ENCODE measurements at regions not wholly inside any gene's neighbourhood (a gene's known extent, or its start where the extent isn't known, plus 50 kb on each side); places are given as distances from the start of the nearest gene placed in this dataset.

- no peak for DNase-seq
These were observed 444.1 kb downstream of the CBLN4 start for GRCh38 chr20:55561259-55561658.

GRCh38 chr20:55557191-55557590 is 448.1 kb downstream of the CBLN4 start:
- ChIA-PET POLR2A (ENCODE audit: partially characterized antibody) (no interaction called here), CTCF (ENCODE audit: partially characterized antibody) (no interaction called here)
- H3K9me3 Mint-ChIP-seq, result peaks cover 0 to 18% (median 5%) of the 10 kb centered on the region in 8 donors
- no peaks in the 10 kb centered on the region for H3K27me3 Mint-ChIP-seq
- no peak overlapping the region for H3K4me3 Mint-ChIP-seq
- Histone ChIP-seq H3K9me3 (ENCODE audit: control insufficient read depth in 1 of 2, low read length in 2 of 2) (no peaks in the 10 kb centered on the region), H3K27ac (ENCODE audit: low read depth, low read length) (no peak overlapping the region), H3K27me3 (ENCODE audit: insufficient read depth, low read length) (no peaks in the 10 kb centered on the region), H3K4me1 (ENCODE audit: insufficient read depth, low read length) (no peaks in the 10 kb centered on the region), H3K4me3 (ENCODE audit: low read length in 2 of 2) (no peak overlapping the region), H3K36me3 (ENCODE audit: insufficient read depth, low read length) (no peaks in the 10 kb centered on the region)
- H3K36me3 Mint-ChIP-seq, result no peaks in the 10 kb centered on the region
- intact Hi-C loops (cut with micrococcal nuclease), result no loop called here
- no peak overlapping the region for H3K27ac Mint-ChIP-seq
- DNase-seq, result no peak
- no peaks in the 10 kb centered on the region for H3K4me1 Mint-ChIP-seq

More at GRCh38 chr20:55561259-55561658, 444.1 kb downstream of the CBLN4 start:
- H3K27me3 ChIP-seq (ENCODE audit: insufficient read depth, low read length), result no peaks in the 10 kb centered on the region
- Mint-ChIP-seq H3K27ac (no peak overlapping the region), H3K27me3 (no peaks in the 10 kb centered on the region), H3K9me3 (peaks cover 0 to 19% (median 11%) of the 10 kb centered on the region in 8 donors), H3K4me1 (no peaks in the 10 kb centered on the region), H3K36me3 (no peaks in the 10 kb centered on the region), H3K4me3 (no peak overlapping the region)
- CTCF ChIA-PET (ENCODE audit: partially characterized antibody), result no interaction called here
- no peaks in the 10 kb centered on the region for H3K4me1 ChIP-seq (ENCODE audit: insufficient read depth, low read length)
- H3K36me3 ChIP-seq (ENCODE audit: insufficient read depth, low read length), result no peaks in the 10 kb centered on the region
- H3K27ac ChIP-seq (ENCODE audit: low read depth, low read length), result no peak overlapping the region
- H3K9me3 ChIP-seq (ENCODE audit: control insufficient read depth in 1 of 2, low read length in 2 of 2), result no peaks in the 10 kb centered on the region
- intact Hi-C loops (cut with micrococcal nuclease), result no loop called here
- POLR2A ChIA-PET (ENCODE audit: partially characterized antibody), result no interaction called here
- no peak overlapping the region for H3K4me3 ChIP-seq (ENCODE audit: low read length in 2 of 2)

GRCh38 chr20:55555075-55555650 is 450.2 kb downstream of the CBLN4 start:
- Mint-ChIP-seq H3K9me3 (peaks cover 0 to 18% (median 6%) of the 10 kb centered on the region in 8 donors), H3K27me3 (no peaks in the 10 kb centered on the region), H3K4me3 (no peak overlapping the region), H3K36me3 (no peaks in the 10 kb centered on the region), H3K4me1 (no peaks in the 10 kb centered on the region), H3K27ac (no peak overlapping the region)
- ChIA-PET CTCF (ENCODE audit: partially characterized antibody) (no interaction called here), POLR2A (ENCODE audit: partially characterized antibody) (no interaction called here)
- Histone ChIP-seq H3K4me1 (ENCODE audit: insufficient read depth, low read length) (no peaks in the 10 kb centered on the region), H3K4me3 (ENCODE audit: low read length in 2 of 2) (no peak overlapping the region), H3K27ac (ENCODE audit: low read depth, low read length) (no peak overlapping the region), H3K9me3 (ENCODE audit: control insufficient read depth in 1 of 2, low read length in 2 of 2) (no peaks in the 10 kb centered on the region), H3K27me3 (ENCODE audit: insufficient read depth, low read length) (no peaks in the 10 kb centered on the region), H3K36me3 (ENCODE audit: insufficient read depth, low read length) (no peaks in the 10 kb centered on the region)
- DNase-seq, result no peak
- intact Hi-C loops (cut with micrococcal nuclease), result no loop called here

- peaks cover 0 to 7% (median 3%) of the 10 kb centered on the region in 8 donors for H3K9me3 Mint-ChIP-seq
- intact Hi-C loops (cut with micrococcal nuclease), result no loop called here
- Histone ChIP-seq H3K9me3 (ENCODE audit: control insufficient read depth in 1 of 2, low read length in 2 of 2) (no peaks in the 10 kb centered on the region), H3K27ac (ENCODE audit: low read depth, low read length) (no peak overlapping the region), H3K4me3 (ENCODE audit: low read length in 2 of 2) (no peak overlapping the region), H3K4me1 (ENCODE audit: insufficient read depth, low read length) (no peaks in the 10 kb centered on the region), H3K27me3 (ENCODE audit: insufficient read depth, low read length) (no peaks in the 10 kb centered on the region), H3K36me3 (ENCODE audit: insufficient read depth, low read length) (no peaks in the 10 kb centered on the region)
- no peak for DNase-seq
- no peaks in the 10 kb centered on the region for H3K27me3 Mint-ChIP-seq
- POLR2A ChIA-PET (ENCODE audit: partially characterized antibody), result no interaction called here
- no peaks in the 10 kb centered on the region for H3K36me3 Mint-ChIP-seq
- no peak overlapping the region for H3K4me3 Mint-ChIP-seq
- CTCF ChIA-PET (ENCODE audit: partially characterized antibody), result no interaction called here
- no peak overlapping the region for H3K27ac Mint-ChIP-seq
- no peaks in the 10 kb centered on the region for H3K4me1 Mint-ChIP-seq
These were observed 460.7 kb downstream of the CBLN4 start for GRCh38 chr20:55544638-55545037.

GRCh38 chr20:55540486-55540885 is 464.8 kb downstream of the CBLN4 start:
- ChIA-PET POLR2A (ENCODE audit: partially characterized antibody) (no interaction called here), CTCF (ENCODE audit: partially characterized antibody) (no interaction called here)
- no peaks in the 10 kb centered on the region for H3K4me1 ChIP-seq (ENCODE audit: insufficient read depth, low read length)
- no peak overlapping the region for H3K27ac ChIP-seq (ENCODE audit: low read depth, low read length)
- no peaks in the 10 kb centered on the region for H3K9me3 ChIP-seq (ENCODE audit: control insufficient read depth in 1 of 2, low read length in 2 of 2)
- H3K4me3 Mint-ChIP-seq, result no peak overlapping the region
- no peaks in the 10 kb centered on the region for H3K27me3 ChIP-seq (ENCODE audit: insufficient read depth, low read length)
- H3K36me3 ChIP-seq (ENCODE audit: insufficient read depth, low read length), result no peaks in the 10 kb centered on the region
- H3K9me3 Mint-ChIP-seq, result peaks cover 0 to 7% (median 6%) of the 10 kb centered on the region in 8 donors
- intact Hi-C loops (cut with micrococcal nuclease), result no loop called here
- no peaks in the 10 kb centered on the region for H3K4me1 Mint-ChIP-seq
- H3K36me3 Mint-ChIP-seq, result no peaks in the 10 kb centered on the region
- H3K27ac Mint-ChIP-seq, result no peak overlapping the region
- H3K4me3 ChIP-seq (ENCODE audit: low read length in 2 of 2), result no peak overlapping the region
- no peaks in the 10 kb centered on the region for H3K27me3 Mint-ChIP-seq
- DNase-seq, result no peak

- Mint-ChIP-seq H3K36me3 (no peaks in the 10 kb centered on the region), H3K4me1 (no peaks in the 10 kb centered on the region), H3K27me3 (no peaks in the 10 kb centered on the region), H3K9me3 (peaks cover 0 to 7% (median 5%) of the 10 kb centered on the region in 8 donors), H3K4me3 (no peak overlapping the region), H3K27ac (no peak overlapping the region)
- Histone ChIP-seq H3K27ac (ENCODE audit: low read depth, low read length) (no peak overlapping the region), H3K9me3 (ENCODE audit: control insufficient read depth in 1 of 2, low read length in 2 of 2) (no peaks in the 10 kb centered on the region), H3K36me3 (ENCODE audit: insufficient read depth, low read length) (no peaks in the 10 kb centered on the region), H3K4me1 (ENCODE audit: insufficient read depth, low read length) (no peaks in the 10 kb centered on the region), H3K4me3 (ENCODE audit: low read length in 2 of 2) (no peak overlapping the region), H3K27me3 (ENCODE audit: insufficient read depth, low read length) (no peaks in the 10 kb centered on the region)
- no peak for DNase-seq
- ChIA-PET POLR2A (ENCODE audit: partially characterized antibody) (no interaction called here), CTCF (ENCODE audit: partially characterized antibody) (no interaction called here)
- intact Hi-C loops (cut with micrococcal nuclease), result no loop called here
These were observed 465.3 kb downstream of the CBLN4 start for GRCh38 chr20:55540013-55540412.

- DNase-seq, result no peak
- ChIA-PET POLR2A (ENCODE audit: partially characterized antibody) (no interaction called here), CTCF (ENCODE audit: partially characterized antibody) (no interaction called here)
- no peaks in the 10 kb centered on the region for H3K27me3 ChIP-seq (ENCODE audit: insufficient read depth, low read length)
- H3K27me3 Mint-ChIP-seq, result no peaks in the 10 kb centered on the region
- no peak overlapping the region for H3K4me3 ChIP-seq (ENCODE audit: low read length in 2 of 2)
- H3K36me3 ChIP-seq (ENCODE audit: insufficient read depth, low read length), result no peaks in the 10 kb centered on the region
- no peaks in the 10 kb centered on the region for H3K4me1 Mint-ChIP-seq
- no peak overlapping the region for H3K27ac Mint-ChIP-seq
- H3K4me1 ChIP-seq (ENCODE audit: insufficient read depth, low read length), result no peaks in the 10 kb centered on the region
- H3K9me3 ChIP-seq (ENCODE audit: control insufficient read depth in 1 of 2, low read length in 2 of 2), result no peaks in the 10 kb centered on the region
- H3K9me3 Mint-ChIP-seq, result peaks cover 0 to 10% (median 5%) of the 10 kb centered on the region in 8 donors
- no peak overlapping the region for H3K27ac ChIP-seq (ENCODE audit: low read depth, low read length)
- no peaks in the 10 kb centered on the region for H3K36me3 Mint-ChIP-seq
- intact Hi-C loops (cut with micrococcal nuclease), result no loop called here
- H3K4me3 Mint-ChIP-seq, result no peak overlapping the region
These were observed 466.9 kb downstream of the CBLN4 start for GRCh38 chr20:55538261-55538908.
